ELF-1 (cell line): ENCODE measurements at regions not wholly inside any gene's neighbourhood (a gene's known extent, or its start where the extent isn't known, plus 50 kb on each side); places are given as distances from the start of the nearest gene placed in this dataset.
A peak's percentile ranks its signal among the peaks of the same experiment; 100 is the strongest.
"Not testable (repeated sequence)": the region's sequence is repeated elsewhere in the genome, so short reads cannot be mapped to it uniquely, and the experiment has no call there.

Experiments
- DNase-seq: peaks from one replicate; pipeline ENCODE4 v3.0.0-alpha.2; 2016; ENCODE audit warnings: low read depth, low spot score

DNA sequence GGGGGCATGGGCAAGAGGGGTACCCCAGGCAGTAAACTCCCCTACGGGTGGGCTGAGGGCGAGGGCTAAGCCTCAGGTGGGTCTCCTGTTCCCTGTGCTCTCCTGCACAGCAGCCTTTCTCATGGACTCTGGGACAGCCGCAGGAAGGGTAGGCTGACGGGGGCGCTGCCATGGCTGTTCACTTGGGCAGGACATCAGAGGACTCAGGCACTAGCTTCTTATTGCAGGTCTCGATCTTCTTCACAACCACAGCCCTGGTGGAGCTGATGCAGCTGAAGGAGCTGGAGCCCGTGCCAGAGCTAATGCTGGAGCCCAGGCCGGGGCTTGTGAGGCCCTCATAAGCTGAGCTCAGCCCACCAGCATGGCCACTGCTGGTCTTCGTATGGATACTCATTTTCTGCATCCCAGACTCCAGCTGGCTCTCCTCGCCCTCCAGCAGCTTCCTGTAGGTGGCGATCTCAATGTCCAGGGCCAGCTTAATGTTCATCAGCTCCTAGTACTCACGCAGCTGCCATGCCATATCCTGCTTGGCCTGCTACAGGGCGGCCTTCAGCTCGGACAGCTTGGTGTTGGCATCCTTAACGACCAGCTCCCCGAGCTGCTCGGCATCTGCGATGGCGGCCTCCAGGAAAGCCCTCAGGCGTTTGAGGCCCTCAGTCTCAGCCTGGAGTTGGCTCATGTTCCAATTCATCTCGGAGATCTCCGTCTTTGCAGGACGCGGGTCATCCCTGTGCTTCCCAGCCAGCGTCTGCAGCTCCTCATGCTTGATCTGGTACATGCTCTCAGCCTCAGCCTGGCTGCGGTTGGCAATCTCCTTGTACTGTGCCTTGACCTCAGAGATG lies 359.8 kb upstream of the SETBP1 start:
- peak; percentile 26 for DNase-seq

DNA sequence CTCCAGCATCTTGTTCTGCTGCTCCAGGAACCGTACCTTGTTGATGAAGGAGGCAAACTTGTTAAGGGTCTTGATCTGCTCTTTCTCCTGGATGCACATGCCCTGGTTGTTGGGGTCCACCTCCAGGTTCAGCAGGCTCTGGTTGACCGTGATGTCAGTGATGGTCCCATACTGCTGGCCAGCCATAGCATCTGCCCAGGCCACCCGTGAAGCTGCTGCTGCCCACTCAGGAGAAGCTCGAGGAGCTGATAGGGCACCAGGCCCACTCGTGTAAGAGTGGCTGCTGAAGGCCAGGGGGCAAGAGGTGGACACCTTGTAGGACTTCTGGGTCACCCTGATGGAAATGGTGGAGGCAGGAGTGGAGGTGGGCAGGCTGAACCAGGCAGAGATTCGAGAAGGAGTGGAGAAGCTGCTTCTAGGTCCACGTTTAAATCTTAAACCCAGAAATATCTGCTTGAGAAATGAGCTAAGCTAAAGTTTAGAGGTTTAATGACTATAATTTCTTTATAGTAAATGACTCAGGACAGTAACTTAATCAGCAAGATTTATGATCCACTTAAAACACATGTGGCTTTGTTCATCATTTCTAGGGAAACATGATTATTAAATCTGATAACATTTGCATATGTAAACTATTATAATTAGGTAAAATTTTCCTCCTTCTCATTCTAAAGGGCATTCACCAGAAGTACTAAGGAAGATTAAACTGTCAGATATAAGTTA lies 358.7 kb upstream of the SETBP1 start:
- DNase-seq, result no peak

DNA sequence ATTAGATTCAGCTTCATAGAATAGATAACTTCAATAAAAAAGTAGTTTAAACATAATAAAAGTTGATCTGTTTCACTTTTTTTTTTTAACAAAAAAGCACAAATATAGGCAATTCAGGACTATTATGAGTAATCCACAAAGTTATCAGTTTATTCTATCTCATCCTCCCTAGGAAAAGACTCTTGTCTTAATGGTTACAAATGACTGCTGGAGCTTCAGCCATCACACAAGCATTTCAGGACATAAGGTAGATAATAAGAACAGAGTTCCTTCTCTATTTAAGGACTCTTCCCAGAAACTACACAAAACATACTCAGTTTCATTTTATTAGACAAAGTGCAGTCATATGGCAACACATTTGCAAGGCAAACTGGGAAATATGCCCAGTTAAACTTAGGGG lies 357.6 kb upstream of the SETBP1 start:
- no peak for DNase-seq

GRCh38 chr18:44324361-44324760 lies 356.3 kb upstream of the SETBP1 start:
- DNase-seq, result no peak

DNA sequence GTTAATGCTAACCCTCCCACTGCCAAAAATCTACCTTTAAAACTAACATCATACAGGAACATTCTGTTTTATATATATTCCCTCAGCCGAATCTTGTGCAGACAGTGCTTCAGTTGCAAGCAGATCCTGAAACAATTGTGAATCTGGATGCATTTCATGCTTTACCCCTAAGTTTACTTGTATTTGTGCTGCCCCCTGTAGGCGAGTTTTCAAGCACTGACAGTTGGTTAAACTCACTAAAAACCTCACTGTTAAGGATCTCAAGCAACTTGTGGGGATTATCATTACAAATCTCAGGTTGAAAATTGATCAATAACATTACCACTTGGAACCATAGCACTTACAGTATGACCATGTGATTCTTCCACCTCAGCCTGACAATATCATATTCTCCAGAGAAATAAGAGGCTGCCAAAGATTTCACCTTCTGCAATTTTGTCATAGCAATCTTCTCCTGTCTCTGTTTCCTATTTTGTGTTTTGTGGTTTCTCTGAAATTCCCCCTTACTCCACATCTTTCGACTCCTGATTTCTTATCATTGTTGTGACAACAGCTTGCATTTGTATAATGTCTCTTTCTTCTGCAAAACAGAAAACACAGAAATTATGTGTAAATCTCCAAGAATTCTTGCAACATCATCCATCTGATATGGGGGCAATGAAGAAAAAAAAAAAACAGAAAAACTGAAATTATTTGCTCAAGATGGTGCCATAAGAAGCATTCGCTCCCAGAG lies 354.6 kb upstream of the SETBP1 start:
- DNase-seq, result peak; percentile 13

- DNase-seq, result no peak
Observed at GRCh38 chr18:44331656-44332570, 348.8 kb upstream of the SETBP1 start.

DNA sequence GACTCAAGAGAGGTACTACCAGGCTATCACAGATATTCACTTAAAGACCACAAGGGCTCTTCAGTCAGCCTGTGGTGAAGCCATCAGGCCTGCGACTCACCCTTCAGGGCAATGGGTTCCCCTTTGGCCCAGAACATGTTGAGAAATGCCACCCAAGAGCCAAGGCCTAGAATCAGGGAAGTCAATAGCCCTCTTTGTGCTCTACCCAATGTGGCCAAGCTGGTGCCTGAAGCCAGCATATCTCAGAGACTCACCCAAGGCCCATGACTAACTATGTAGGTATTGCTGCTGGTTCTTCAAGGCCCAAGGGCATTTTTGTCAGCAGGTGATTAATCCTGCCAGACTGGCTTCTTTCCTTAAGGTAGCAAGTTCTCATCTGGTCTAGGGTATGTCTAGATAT lies 338.9 kb upstream of the SETBP1 start:
- DNase-seq, result peak; percentile 47

DNA sequence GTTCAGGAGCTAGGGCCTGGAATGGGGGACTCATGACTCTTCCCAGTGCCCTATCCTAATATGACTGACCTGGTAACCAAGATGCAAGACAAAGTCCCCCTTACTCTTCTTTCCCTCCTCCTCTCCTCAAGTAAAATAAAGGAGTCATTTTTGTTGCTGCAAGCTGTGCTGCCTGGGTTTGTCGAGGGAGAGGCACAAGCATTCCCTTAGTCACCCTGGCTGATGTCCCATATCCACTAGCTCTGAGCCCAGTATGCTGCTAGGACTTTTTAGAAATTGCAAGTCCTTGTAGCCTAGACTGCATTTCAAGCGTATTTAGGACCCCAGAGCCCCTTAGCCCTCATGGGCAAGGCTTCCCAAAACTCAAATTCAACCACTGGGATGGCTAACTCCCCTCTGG lies 338.5 kb upstream of the SETBP1 start:
- no peak for DNase-seq

DNA sequence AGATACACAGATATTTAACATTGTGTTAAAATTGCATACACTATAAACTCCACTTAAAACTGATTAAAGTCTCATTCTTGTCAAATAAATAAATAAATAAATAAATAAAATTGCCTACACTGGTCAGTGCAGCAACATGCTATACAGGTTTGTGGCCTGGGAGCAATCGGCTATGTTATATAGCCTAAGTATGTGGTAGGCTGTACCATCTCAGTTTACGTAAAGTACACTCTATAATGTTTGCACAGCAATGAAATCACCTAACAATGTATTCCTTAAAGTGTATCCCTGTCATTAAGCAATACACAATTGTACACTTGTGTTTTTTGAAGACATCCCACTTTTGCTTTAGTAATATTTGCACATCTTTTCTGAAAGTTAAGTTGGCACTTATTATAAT lies 337.7 kb upstream of the SETBP1 start:
- no peak for DNase-seq

DNA sequence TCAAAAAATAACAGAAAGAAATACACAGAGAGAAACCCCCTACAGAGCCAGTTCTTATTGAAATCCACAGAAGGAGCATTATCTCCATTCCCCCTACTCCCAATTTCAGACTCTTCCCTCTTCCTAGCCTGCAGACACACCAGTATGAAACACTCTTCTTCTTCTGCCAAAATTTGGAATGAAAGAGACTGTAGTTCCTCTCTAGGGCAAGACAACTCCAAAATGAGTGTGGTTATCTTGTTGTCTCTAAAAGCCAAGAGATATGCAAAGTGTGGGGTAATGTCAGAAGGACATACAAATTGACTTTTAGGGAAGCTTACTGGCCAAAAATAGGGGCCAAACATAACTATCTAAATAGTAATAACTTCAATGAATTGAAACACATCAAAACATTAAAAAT lies 337.1 kb upstream of the SETBP1 start:
- no peak for DNase-seq

GRCh38 chr18:44356566-44357157 lies 324.0 kb upstream of the SETBP1 start:
- DNase-seq, result peak; percentile 79

DNA sequence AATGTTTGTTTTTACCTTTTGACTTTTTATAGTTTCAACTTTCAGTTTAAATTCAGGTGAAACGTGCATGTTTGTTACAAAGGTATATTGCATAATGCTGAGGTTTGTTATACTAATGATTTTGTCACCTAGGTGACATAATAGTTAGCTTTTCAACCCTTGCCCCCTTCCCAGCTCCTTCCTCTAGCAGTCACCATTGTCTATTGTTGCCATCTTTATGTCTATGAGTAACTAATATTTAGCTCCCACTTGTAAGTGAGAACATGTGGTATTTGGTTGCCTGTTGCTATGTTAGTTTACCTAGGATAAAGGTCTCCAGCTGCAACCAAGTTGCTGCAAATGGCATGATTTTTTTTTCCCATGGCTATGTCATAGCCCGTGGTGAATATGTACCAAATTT lies 322.3 kb upstream of the SETBP1 start:
- no peak for DNase-seq

GRCh38 chr18:44359741-44360140 lies 320.9 kb upstream of the SETBP1 start:
- not testable (repeated sequence) for DNase-seq

GRCh38 chr18:44362213-44362612 lies 318.5 kb upstream of the SETBP1 start:
- DNase-seq, result not testable (repeated sequence)

DNA sequence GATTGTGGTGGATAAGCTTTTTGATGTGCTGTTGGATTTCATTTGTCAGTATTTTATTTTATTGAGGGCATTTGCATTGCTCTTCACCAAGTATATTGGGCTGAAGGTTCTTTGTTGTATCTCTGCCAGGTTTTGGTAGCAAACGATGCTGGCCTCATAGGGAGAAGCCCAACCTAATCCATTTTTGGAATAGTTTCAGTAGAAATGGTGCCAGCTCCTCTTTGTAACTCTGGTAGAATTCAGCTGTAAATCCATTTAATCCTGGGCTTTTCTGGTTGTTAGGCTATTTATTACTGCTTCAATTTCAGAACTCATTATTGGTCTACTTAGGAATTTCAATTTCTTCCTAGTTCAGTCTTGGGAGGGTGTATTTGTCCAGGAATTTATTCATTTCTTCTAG lies 309.8 kb upstream of the SETBP1 start:
- DNase-seq, result no peak

GRCh38 chr18:44374966-44375365 lies 305.7 kb upstream of the SETBP1 start:
- no peak for DNase-seq

DNA sequence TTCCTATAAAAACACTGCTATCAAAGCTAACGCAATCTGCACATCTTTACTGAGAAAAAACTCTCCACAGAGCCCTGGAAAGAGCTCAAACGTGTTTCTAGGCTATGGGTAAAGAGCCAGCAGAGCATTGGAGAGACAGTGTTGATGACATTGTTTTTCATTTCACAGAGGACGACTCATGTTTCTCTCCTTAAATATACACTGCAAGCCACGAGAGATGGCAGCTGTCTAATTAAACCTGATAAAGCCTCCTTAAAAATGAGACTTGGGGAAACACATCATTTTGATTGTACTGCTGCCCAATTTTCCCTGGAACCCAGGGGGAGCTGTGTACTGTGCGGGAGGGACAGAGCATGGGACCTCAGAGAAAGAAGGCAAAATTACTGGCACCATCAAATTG lies 294.3 kb upstream of the SETBP1 start:
- no peak for DNase-seq

DNA sequence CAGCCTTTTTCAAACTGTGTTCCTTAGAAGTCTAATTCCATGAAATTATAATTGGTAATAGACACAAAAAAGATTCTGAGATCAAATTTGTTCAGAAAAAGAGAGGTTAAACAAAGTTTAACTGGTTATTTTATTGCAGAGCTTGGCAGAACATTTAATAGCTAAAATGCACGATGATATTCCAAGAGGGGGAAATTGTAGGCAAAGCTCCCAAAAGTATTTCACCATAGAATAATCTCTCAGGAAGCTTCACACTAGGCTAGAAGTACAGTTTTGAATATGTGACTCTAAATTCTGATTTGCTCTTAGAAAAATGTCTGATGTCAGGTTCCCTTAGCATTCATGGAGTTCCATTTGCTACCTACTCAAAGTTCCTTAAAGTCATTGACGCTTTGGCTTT lies 292.4 kb upstream of the SETBP1 start:
- DNase-seq, result no peak

DNA sequence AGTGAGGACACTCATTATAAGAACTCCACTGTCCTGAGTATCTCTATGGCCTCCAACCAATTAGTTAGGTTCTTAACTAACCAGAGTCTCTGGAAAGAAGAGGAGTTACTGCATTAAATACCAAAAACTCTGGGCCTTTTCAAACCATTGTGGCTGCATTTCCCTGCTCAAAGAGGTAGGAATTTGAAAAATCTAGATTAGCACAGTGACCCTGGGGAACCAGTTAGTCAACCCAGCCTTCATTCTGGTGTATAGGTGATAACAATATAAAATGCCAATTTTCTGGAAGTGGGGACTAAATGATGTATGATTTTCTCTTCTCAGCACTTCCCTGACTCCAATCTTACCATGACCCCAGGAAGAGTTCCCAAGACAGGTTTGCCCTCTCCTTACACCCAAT lies 287.8 kb upstream of the SETBP1 start:
- peak; percentile 32 for DNase-seq

DNA sequence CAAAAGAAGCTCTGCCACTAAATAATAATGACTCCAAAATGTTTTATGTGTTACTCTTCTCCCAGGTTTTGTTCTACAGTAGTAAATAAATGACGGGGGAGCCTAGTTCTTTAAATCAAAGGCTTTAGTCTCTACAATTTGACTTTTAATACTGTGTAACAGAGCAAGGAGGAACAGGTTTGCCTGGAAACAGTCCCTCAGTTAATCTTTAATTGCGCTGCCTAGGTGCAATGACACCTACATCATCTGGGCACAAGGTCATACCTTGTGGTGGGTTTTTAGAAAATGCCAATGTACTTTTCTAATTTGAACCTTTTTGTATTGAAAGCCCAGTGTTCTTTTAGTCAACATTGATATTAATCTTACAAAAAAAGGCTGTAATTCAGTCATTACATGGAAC lies 287.3 kb upstream of the SETBP1 start:
- no peak for DNase-seq

GRCh38 chr18:44396550-44396949 lies 284.1 kb upstream of the SETBP1 start:
- no peak for DNase-seq
